ENCODE measurements at regions not wholly inside any gene's neighbourhood (a gene's known extent, or its start where the extent isn't known, plus 50 kb on each side); places are given as distances from the start of the nearest gene placed in this dataset.

GRCh38 chr2:222797871-222798270 lies 63.0 kb upstream of the ACSL3 start:
- Histone ChIP-seq H3K4me3 (ENCODE audit: insufficient read depth, low read depth, low read length) (no peak overlapping the region), H3K4me2 (ENCODE audit: low read depth, low read length) (no peak overlapping the region), H3K9me1 (ENCODE audit: insufficient read depth, low read length) (peaks cover 2% of the 10 kb centered on the region; the same call in 1 of the 2 replicates), H3K14ac (replicated peaks; ENCODE audit: low read depth, low read length) (no peak overlapping the region), H3K56ac (ENCODE audit: extremely low read depth, insufficient read depth, low read length) (no peak overlapping the region), H3K27ac (ENCODE audit: insufficient read depth, low read length) (no peak overlapping the region), H3K18ac (ENCODE audit: low read depth, low read length) (no peak overlapping the region), H4K5ac (ENCODE audit: low read depth, low read length) (no peak overlapping the region), H3K4me1 (ENCODE audit: control insufficient read depth, insufficient read depth, low read length) (peaks cover 8% of the 10 kb centered on the region), H2BK20ac (ENCODE audit: low read depth, low read length) (no peak overlapping the region), H2AFZ (replicated peaks; ENCODE audit: low read length, poor library complexity) (no peak overlapping the region), H3K23ac (ENCODE audit: low read depth, low read length) (no peak overlapping the region), H3K4ac (ENCODE audit: low read depth, low read length) (no peak overlapping the region), H4K91ac (ENCODE audit: insufficient read depth, low read depth, low read length) (no peak overlapping the region), H2BK120ac (ENCODE audit: low read depth, low read length) (no peak overlapping the region), H2BK5ac (ENCODE audit: low read depth, low read length, poor library complexity, severe bottlenecking) (no peak overlapping the region), H4K8ac (ENCODE audit: low read depth in 2 of 2, low read length in 2 of 2) (no peak overlapping the region), H3K9me3 (ENCODE audit: control insufficient read depth, insufficient read depth, low read length) (no peaks in the 10 kb centered on the region), H3K27me3 (ENCODE audit: control insufficient read depth, insufficient read depth, low read length) (no peaks in the 10 kb centered on the region), H4K20me1 (ENCODE audit: insufficient read depth, low read length) (no peaks in the 10 kb centered on the region), H3K9ac (ENCODE audit: low read depth, low read length) (no peak overlapping the region), H2AK9ac (replicated peaks; ENCODE audit: low read depth, low read length, poor library complexity) (no peak overlapping the region), H3K79me1 (ENCODE audit: low read depth in 1 of 2, low read length in 2 of 2) (no peaks in the 10 kb centered on the region), H2BK15ac (ENCODE audit: low read depth, low read length) (no peak overlapping the region), H2AK5ac (ENCODE audit: low read depth, low read length) (no peak overlapping the region), H3K36me3 (ENCODE audit: control insufficient read depth, insufficient read depth, low read length) (no peaks in the 10 kb centered on the region)
- POLR2A ChIA-PET (ENCODE audit: unreplicated experiment): no interaction called here
- in situ Hi-C loops (cut with MboI; ENCODE audit: low sequenced_read_pairs): no loop called here
- ATAC-seq (ENCODE audit: low read depth) (no peak), DNase-seq (no peak)
- no CpG with 5 or more reads among the region's 3 CpGs for WGBS, 2 experiments (ENCODE audit: extremely low coverage in 2 of 2, insufficient read length in 1 of 2)
- intact Hi-C loops (cut with micrococcal nuclease): loop anchor here (1.0 to 2.0 kb wide), 3 partner anchors 90 to 143 kb away; no protein-coding TSS in a partner anchor
- TF ChIP-seq BHLHE40 (IDR thresholded peaks at IDR 0.05; ENCODE audit: low read depth, low read length) (no peak), POLR2A (IDR thresholded peaks at IDR 0.05; ENCODE audit: low read depth, low read length) (no peak), FOS (IDR thresholded peaks at IDR 0.05; ENCODE audit: low read depth, low read length) (no peak), SMC3 (IDR thresholded peaks at IDR 0.05; ENCODE audit: low read depth, low read length) (no peak), RCOR1 (IDR thresholded peaks at IDR 0.05; ENCODE audit: insufficient replicate concordance, low read length) (no peak), CHD1 (IDR thresholded peaks at IDR 0.05; ENCODE audit: low read depth, low read length) (no peak), CEBPB (IDR thresholded peaks at IDR 0.05; ENCODE audit: low read depth, low read length) (no peak), USF2 (IDR thresholded peaks at IDR 0.05; ENCODE audit: low read depth, low read length) (no peak), RFX5 (IDR thresholded peaks at IDR 0.05; ENCODE audit: low read depth, low read length) (no peak), RAD21 (IDR thresholded peaks at IDR 0.05; ENCODE audit: low read length) (no peak), MAZ (IDR thresholded peaks at IDR 0.05; ENCODE audit: borderline replicate concordance, low read depth, low read length) (no peak), NFE2L2 (IDR thresholded peaks at IDR 0.05; ENCODE audit: low read depth, low read length) (no peak), MAFK (IDR thresholded peaks at IDR 0.05; ENCODE audit: low read depth, low read length) (no peak), CTCF (conservative IDR thresholded peaks at IDR 0.05; ENCODE audit: low read depth, low read length) (no peak), ELK1 (IDR thresholded peaks at IDR 0.05; ENCODE audit: borderline replicate concordance, low read depth, low read length) (no peak), MXI1 (IDR thresholded peaks at IDR 0.05; ENCODE audit: borderline replicate concordance, low read depth, low read length) (no peak)
- BruUV-seq (replicated peaks): no TSS peak
- CTCF ChIA-PET: interaction anchor here (0.6 to 1.9 kb wide), 9 partner anchors 26 to 182 kb away, joined by 3 to 6 read pairs (median 3); no protein-coding TSS in a partner anchor
- dilution Hi-C loops (cut with HindIII; ENCODE audit: low sequenced_read_pairs, unreplicated experiment): no loop called here

All from IMR-90 (cell line).